ENCODE measurements at regions not wholly inside any gene's neighbourhood (a gene's known extent, or its start where the extent isn't known, plus 50 kb on each side); places are given as distances from the start of the nearest gene placed in this dataset.
A peak's percentile ranks its signal among the peaks of the same experiment; 100 is the strongest.

- H3K4me3 ChIP-seq (ENCODE audit: low read length): no peak overlapping the region
- peak; percentile 81 for DNase-seq (ENCODE audit: low read depth)
- TF ChIP-seq CTCF (IDR thresholded peaks at IDR 0.05; ENCODE audit: insufficient read depth, low read depth, low read length, missing control alignments): no peak
Measured at GRCh38 chr20:11186301-11187008, 512.7 kb upstream of the JAG1 start.

GRCh38 chr20:11188843-11189603 lies 515.2 kb upstream of the JAG1 start:
- no peak overlapping the region for H3K4me3 ChIP-seq (ENCODE audit: low read length)
- DNase-seq (ENCODE audit: low read depth): no peak

GRCh38 chr20:11190741-11191140 lies 516.9 kb upstream of the JAG1 start:
- no peak overlapping the region for H3K4me3 ChIP-seq (ENCODE audit: low read length)
- no peak for DNase-seq (ENCODE audit: low read depth)
- no peak for TF ChIP-seq CTCF (IDR thresholded peaks at IDR 0.05; ENCODE audit: insufficient read depth, low read depth, low read length, missing control alignments)

More at GRCh38 chr20:11188843-11189603, 515.2 kb upstream of the JAG1 start:
- TF ChIP-seq CTCF (IDR thresholded peaks at IDR 0.05; ENCODE audit: insufficient read depth, low read depth, low read length, missing control alignments): no peak

GRCh38 chr20:11192106-11192505 lies 518.3 kb upstream of the JAG1 start:
- DNase-seq (ENCODE audit: low read depth): no peak
- TF ChIP-seq CTCF (IDR thresholded peaks at IDR 0.05; ENCODE audit: insufficient read depth, low read depth, low read length, missing control alignments): no peak
- H3K4me3 ChIP-seq (ENCODE audit: low read length): no peak overlapping the region

- no peak overlapping the region for H3K4me3 ChIP-seq (ENCODE audit: low read length)
- TF ChIP-seq CTCF (IDR thresholded peaks at IDR 0.05; ENCODE audit: insufficient read depth, low read depth, low read length, missing control alignments): no peak
- DNase-seq (ENCODE audit: low read depth): peak; percentile 84
Measured at GRCh38 chr20:11193241-11193640, 519.4 kb upstream of the JAG1 start.

- no peak for DNase-seq (ENCODE audit: low read depth)
- TF ChIP-seq CTCF (IDR thresholded peaks at IDR 0.05; ENCODE audit: insufficient read depth, low read depth, low read length, missing control alignments): no peak
- no peak overlapping the region for H3K4me3 ChIP-seq (ENCODE audit: low read length)
Measured at GRCh38 chr20:11195169-11195568, 521.4 kb upstream of the JAG1 start.

Measured in epithelial cell of esophagus (primary cell).